D721Med (cell line): ENCODE measurements at regions not wholly inside any gene's neighbourhood (a gene's known extent, or its start where the extent isn't known, plus 50 kb on each side); places are given as distances from the start of the nearest gene placed in this dataset.

Source experiments
- DNase-seq: peaks from one replicate; pipeline ENCODE4 v3.0.0; 2011; ENCODE audit warnings: low spot score; ENCODE audit not compliant: insufficient read length
- FAIRE-seq: peaks from 2 replicates; lab custom pipeline; 2011; peaks lifted over from hg19 to GRCh38; lab: Jason Lieb, UNC
- TF ChIP-seq, protein P1 (sequence below): IDR thresholded peaks from 2 replicates; pipeline ENCODE4 v1.5.1; 2012; ENCODE audit warnings: mild to moderate bottlenecking, control low read depth; ENCODE audit not compliant: insufficient read depth; ENCODE audit errors: missing control alignments

DNA sequence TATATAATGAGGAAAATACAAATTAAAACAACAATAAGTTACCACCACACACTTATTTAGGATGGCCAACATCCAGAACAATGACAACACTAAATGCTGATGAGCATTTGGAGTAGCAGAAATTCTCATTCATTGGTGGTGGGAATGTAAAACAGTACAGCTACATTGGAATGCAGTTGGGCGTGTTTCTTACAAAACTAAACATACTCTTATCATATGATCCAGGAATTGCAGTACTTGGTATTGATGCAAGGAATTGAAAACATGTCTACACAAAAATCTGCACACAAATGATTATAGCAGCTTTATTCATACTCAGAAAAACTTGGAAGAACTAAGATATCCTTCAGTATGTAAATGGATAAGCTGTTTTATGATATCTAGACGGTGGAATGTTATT is 594.2 kb downstream of the ZBBX start:
- TF ChIP-seq, protein P1, sequence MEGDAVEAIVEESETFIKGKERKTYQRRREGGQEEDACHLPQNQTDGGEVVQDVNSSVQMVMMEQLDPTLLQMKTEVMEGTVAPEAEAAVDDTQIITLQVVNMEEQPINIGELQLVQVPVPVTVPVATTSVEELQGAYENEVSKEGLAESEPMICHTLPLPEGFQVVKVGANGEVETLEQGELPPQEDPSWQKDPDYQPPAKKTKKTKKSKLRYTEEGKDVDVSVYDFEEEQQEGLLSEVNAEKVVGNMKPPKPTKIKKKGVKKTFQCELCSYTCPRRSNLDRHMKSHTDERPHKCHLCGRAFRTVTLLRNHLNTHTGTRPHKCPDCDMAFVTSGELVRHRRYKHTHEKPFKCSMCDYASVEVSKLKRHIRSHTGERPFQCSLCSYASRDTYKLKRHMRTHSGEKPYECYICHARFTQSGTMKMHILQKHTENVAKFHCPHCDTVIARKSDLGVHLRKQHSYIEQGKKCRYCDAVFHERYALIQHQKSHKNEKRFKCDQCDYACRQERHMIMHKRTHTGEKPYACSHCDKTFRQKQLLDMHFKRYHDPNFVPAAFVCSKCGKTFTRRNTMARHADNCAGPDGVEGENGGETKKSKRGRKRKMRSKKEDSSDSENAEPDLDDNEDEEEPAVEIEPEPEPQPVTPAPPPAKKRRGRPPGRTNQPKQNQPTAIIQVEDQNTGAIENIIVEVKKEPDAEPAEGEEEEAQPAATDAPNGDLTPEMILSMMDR, result no peak
- FAIRE-seq (no peak), DNase-seq (no peak)

DNA sequence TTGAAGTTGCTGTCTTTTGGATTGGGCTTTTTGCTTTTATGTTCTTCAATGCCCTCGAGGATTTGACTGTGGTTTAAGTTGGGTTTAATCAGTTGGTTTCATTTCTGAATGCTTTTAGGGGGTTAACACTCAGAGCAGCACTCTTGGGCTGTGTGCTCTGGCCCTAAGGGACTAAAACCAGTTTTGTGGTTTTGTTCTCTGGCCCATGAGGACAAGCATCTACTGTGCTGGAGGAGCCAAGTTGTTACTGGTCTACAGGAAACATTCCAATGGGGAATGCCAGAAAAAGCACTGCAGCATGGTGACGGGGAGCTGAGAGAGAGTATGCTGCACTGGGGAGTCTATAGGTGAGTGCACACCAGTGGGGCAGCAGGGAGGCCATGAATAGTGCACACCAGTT is 596.9 kb downstream of the ZBBX start:
- TF ChIP-seq, protein P1, result no peak
- FAIRE-seq (no peak), DNase-seq (no peak)

DNA sequence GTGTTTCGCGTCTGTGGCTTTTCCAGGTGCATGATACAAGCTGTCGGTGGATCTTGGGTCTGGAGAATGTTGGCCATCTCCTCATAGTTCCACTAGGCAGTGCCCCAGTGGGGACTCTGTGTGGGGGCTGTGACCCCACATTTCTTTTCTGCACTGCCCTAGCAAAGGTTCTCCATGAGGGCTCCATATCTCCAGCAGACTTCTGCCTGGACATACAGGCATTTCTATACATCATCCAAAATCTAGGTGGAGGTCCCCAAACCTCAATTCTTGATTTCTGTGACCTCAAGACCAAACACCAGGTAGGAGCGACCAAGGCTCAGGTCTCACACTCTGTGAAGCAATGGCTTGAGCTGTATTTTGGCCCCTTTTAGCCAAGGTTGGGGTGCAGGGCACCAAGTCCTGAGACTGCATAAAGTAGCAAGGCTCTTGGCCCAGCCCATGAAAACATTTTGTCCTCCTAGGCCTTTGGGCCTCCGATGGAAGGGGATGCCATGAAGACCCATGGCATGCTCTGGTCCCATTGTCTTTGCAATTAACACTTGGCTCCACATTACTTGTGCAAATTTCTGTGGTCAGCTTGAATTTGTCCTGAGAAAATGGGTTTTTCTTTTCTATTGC is 615.3 kb downstream of the ZBBX start:
- TF ChIP-seq, protein P1, result no peak
- DNase-seq (no peak), FAIRE-seq (no peak)

DNA sequence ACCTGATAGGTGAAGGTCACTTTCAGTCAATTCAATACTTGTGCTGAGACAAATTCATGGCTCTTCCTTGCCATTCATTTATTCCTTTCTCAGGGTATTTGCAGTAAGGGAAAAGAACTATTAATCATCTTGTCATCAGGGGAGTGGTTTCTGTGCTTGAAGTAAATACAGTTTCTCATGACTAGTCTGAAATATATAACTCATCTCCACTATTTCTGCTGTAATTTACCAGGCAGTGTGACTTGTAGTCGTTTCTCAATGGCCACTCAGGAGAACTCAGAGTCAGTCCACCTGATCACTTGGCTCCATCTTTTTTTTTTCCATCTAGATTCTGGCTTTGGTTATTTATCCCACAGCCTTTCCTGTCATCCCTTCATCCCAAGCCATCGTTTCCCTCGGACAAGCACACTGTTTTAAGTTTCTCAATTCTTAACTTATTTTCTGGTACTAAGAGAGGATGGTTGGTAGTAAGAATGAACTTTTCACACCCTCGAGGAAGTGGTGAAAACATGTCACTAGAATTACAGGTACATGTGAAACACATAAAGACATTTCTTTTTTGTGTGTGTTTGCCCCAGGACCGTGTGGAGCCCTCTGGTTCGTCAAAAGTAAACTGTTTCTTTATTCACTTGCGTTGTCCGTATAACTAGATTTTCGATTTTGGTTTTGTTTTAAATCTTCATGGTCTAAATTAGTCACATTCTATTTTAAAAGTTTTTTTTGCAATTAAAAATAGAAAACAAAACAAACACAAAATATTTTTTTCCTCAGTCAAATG is 620.2 kb downstream of the ZBBX start:
- DNase-seq (no peak), FAIRE-seq (no peak)
- TF ChIP-seq, protein P1, result no peak

DNA sequence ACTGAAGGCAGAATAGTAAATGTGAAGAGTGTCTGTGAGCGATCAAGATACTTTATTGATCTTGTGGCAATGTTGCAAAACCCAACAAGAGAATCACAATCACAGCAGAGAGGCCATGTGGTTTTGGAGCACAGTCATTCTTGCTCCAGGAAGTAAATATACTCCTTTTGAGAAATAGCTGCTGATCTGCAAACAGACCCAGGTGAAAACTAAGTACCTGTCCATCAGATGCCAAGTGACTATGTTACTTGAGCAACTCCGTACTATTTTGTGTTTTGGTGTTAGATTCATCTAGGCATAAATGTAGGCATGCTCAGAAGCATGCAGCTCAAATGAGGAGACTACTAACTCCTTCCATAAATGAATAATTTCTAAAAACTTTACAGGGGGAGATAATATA is 627.9 kb downstream of the ZBBX start:
- FAIRE-seq (no peak), DNase-seq (no peak)
- TF ChIP-seq, protein P1, result no peak

DNA sequence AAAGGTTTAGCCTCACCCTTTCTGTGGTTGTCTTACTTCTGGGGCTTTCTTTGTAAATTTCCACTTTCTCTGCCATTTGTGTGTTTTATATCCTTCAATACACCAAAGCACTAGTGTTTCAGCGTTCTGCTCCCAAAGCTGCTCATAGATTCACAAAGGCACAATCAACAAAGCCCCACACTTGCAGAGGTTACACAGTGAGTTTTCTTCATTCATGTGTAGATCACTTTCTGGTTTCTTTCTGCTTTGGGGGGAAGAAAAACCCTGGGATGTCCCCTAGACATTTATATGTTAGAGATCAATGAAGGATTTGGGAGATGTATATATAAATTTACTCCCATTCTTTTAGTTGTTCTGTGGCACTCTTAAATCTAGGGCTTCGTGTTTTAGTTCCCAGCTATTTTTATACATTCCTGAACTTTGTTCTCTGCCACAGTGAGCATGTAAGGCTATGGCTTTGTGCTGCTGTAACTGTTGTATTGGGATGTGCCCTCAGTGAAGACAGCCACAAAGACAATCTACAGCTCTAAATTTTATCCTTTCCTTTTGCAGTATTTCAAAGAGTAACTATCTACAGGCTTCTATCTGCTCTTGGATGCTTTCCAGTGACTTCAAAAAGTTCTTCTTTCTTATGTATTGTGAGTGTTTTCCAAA is 636.5 kb downstream of the ZBBX start:
- TF ChIP-seq, protein P1, result no peak
- no peak for FAIRE-seq
- DNase-seq, result no peak
